ENCODE measurements at regions not wholly inside any gene's neighbourhood (a gene's known extent, or its start where the extent isn't known, plus 50 kb on each side); places are given as distances from the start of the nearest gene placed in this dataset.

DNA sequence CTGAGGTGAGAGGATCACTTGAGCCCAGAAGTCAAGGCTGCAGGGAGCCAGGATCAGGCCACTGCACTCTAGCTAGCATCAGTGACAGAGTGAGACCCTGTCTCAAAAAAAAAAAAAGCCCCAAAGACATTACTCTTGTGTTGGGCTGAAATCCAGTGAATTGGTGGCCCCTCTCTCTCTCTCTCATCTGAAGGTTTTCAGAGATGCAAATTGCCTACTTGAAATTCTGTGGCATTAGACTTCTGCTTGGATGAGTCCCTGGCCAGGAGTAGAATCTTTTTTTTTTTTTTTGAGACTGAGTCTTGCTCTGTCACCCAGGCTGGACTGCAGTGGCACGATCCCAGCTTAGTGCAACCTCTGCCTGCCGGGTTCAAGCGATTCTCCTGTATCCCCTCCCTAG lies 112.0 kb upstream of the ATF7IP start:
- Histone ChIP-seq H3K4me2 (no peak overlapping the region), H3K4me1 (peaks cover 13% of the 10 kb centered on the region), H3K4me3 (no peak overlapping the region), H3K9me3 (no peaks in the 10 kb centered on the region), H3K27ac (no peak overlapping the region)
- TF ChIP-seq NFE2L2 (conservative IDR thresholded peaks at IDR 0.05; ENCODE audit: low read length): no peak
- ChIA-PET POLR2A (no interaction called here), CTCF (interaction anchor here (0.6 to 2.6 kb wide), 4 partner anchors 15 to 740 kb away, joined by 3 to 8 read pairs (median 4); no protein-coding TSS in a partner anchor)
- WGBS (ENCODE audit: missing lambda C conversion rate): 75% methylated on average over 3 of the region's 3 CpGs
- DNase-seq (ENCODE audit: low read depth in 1 of 2, low spot score in 1 of 2): no peak
- FAIRE-seq: no peak
- no peak for ATAC-seq

GRCh38 chr12:14254781-14255180 lies 110.7 kb upstream of the ATF7IP start:
- WGBS (ENCODE audit: missing lambda C conversion rate): 83% methylated on average over 6 of the region's 6 CpGs
- CTCF ChIA-PET: interaction anchor here (0.6 to 2.6 kb wide), 6 partner anchors 9 to 741 kb away, joined by 3 to 8 read pairs (median 3); no protein-coding TSS in a partner anchor

GRCh38 chr12:14256121-14256520 lies 109.4 kb upstream of the ATF7IP start:
- Histone ChIP-seq H3K4me3 (no peak overlapping the region), H3K4me1 (peaks cover 23% of the 10 kb centered on the region), H3K9me3 (0 out of 3 replicates have a peak, but pooled peaks cover 4% of the 10 kb centered on the region), H3K4me2 (no peak overlapping the region), H3K27ac (no peak overlapping the region)
- no peak for TF ChIP-seq KDM1A (IDR thresholded peaks at IDR 0.05; ENCODE audit: low read depth)
- TF ChIP-seq HOXB5 (CRISPR knock-in tag; IDR thresholded peaks at IDR 0.05): no peak
- TF ChIP-seq RARB (CRISPR knock-in tag; IDR thresholded peaks at IDR 0.05): no peak
- TF ChIP-seq HES2 (IDR thresholded peaks at IDR 0.05): no peak
- no peak for TF ChIP-seq CHD4 (IDR thresholded peaks at IDR 0.05; ENCODE audit: borderline replicate concordance)
- no peak for TF ChIP-seq HDAC2 (IDR thresholded peaks at IDR 0.05)
- TF ChIP-seq MYC (IDR thresholded peaks at IDR 0.05; ENCODE audit: borderline replicate concordance, low read length): no peak
- no peak for TF ChIP-seq CBX2 (IDR thresholded peaks at IDR 0.05; ENCODE audit: borderline replicate concordance, low read depth)
- no peak for TF ChIP-seq FOSL2 (IDR thresholded peaks at IDR 0.05)
- TF ChIP-seq FOSL2 (CRISPR knock-in tag; IDR thresholded peaks at IDR 0.05): no peak
- no peak for TF ChIP-seq SMC3 (IDR thresholded peaks at IDR 0.05)
- no peak for TF ChIP-seq BHLHE40 (IDR thresholded peaks at IDR 0.05; ENCODE audit: low read depth, low read length)
- FAIRE-seq (no peak), DNase-seq (ENCODE audit: low read depth in 1 of 2, low spot score in 1 of 2) (no peak), ATAC-seq (no peak)
- 75% methylated on average over 6 of the region's 6 CpGs for WGBS (ENCODE audit: missing lambda C conversion rate)
- ChIA-PET CTCF (interaction anchor here (0.8 to 2.6 kb wide), 6 partner anchors 10 to 363 kb away, joined by 3 to 8 read pairs (median 3); partner anchors contain the start of gene ATF7IP), POLR2A (no interaction called here)

More at GRCh38 chr12:14254781-14255180, 110.7 kb upstream of the ATF7IP start:
- DNase-seq (ENCODE audit: low read depth in 1 of 2, low spot score in 1 of 2): no peak
- Histone ChIP-seq H3K9me3 (0 out of 3 replicates have a peak, but pooled peaks cover 4% of the 10 kb centered on the region), H3K4me3 (no peak overlapping the region), H3K4me1 (peaks cover 14% of the 10 kb centered on the region), H3K4me2 (no peak overlapping the region), H3K27ac (no peak overlapping the region)
- ATAC-seq: no peak
- TF ChIP-seq CBX2 (IDR thresholded peaks at IDR 0.05; ENCODE audit: borderline replicate concordance, low read depth) (no peak), CHD4 (IDR thresholded peaks at IDR 0.05; ENCODE audit: borderline replicate concordance) (no peak), MAFK (IDR thresholded peaks at IDR 0.05; ENCODE audit: partially characterized antibody) (no peak), RAD21 (conservative IDR thresholded peaks at IDR 0.05 in 1 of 2, IDR thresholded peaks at IDR 0.05 in 1 of 2) (no peak), HES2 (IDR thresholded peaks at IDR 0.05) (no peak), USF2 (IDR thresholded peaks at IDR 0.05) (no peak), RFX5 (IDR thresholded peaks at IDR 0.05) (no peak), HDAC2 (IDR thresholded peaks at IDR 0.05) (no peak), HOXA7 (CRISPR knock-in tag; IDR thresholded peaks at IDR 0.05) (no peak), SMC3 (IDR thresholded peaks at IDR 0.05) (no peak), POLR2A (IDR thresholded peaks at IDR 0.05; ENCODE audit: low read length) (no peak), HOXB5 (CRISPR knock-in tag; IDR thresholded peaks at IDR 0.05) (no peak), BHLHE40 (IDR thresholded peaks at IDR 0.05; ENCODE audit: low read depth, low read length) (no peak), FOXS1 (CRISPR knock-in tag; IDR thresholded peaks at IDR 0.05) (no peak), HMGXB4 (CRISPR knock-in tag; IDR thresholded peaks at IDR 0.05; ENCODE audit: borderline replicate concordance) (no peak), FOSB (CRISPR knock-in tag; IDR thresholded peaks at IDR 0.05) (no peak), ZNF302 (CRISPR knock-in tag; IDR thresholded peaks at IDR 0.05) (no peak), NFE2L2 (conservative IDR thresholded peaks at IDR 0.05; ENCODE audit: low read length) (no peak)
- TF ChIP-seq, protein P1, sequence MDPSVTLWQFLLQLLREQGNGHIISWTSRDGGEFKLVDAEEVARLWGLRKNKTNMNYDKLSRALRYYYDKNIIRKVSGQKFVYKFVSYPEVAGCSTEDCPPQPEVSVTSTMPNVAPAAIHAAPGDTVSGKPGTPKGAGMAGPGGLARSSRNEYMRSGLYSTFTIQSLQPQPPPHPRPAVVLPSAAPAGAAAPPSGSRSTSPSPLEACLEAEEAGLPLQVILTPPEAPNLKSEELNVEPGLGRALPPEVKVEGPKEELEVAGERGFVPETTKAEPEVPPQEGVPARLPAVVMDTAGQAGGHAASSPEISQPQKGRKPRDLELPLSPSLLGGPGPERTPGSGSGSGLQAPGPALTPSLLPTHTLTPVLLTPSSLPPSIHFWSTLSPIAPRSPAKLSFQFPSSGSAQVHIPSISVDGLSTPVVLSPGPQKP (IDR thresholded peaks at IDR 0.05; ENCODE audit: low read depth, low read length): no peak
- POLR2A ChIA-PET: no interaction called here
- no peak for FAIRE-seq
